Ascending aorta (tissue), 2 donors: ENCODE measurements at regions not wholly inside any gene's neighbourhood (a gene's known extent, or its start where the extent isn't known, plus 50 kb on each side); places are given as distances from the start of the nearest gene placed in this dataset.
"Not testable (repeated sequence)": the region's sequence is repeated elsewhere in the genome, so short reads cannot be mapped to it uniquely, and the experiment has no call there.

Experiments
- DNase-seq, 2 donors: peaks; one replicate each; pipeline ENCODE4 v3.0.0-alpha.2; 2019; ENCODE audit warnings: low spot score in 2 of 2
- H3K27ac ChIP-seq, 2 donors: fragments of 200-600 bp; sonication (generic); one replicate each; pipeline ENCODE4 v1.5.1; 2016 to 2017; ENCODE audit warnings: mild to moderate bottlenecking in 1 of 2
- H3K27me3 ChIP-seq: fragments of 200-600 bp; sonication (generic); one replicate; pipeline ENCODE4 v1.5.1; 2017
- H3K36me3 ChIP-seq, 2 donors: fragments of 200-600 bp; sonication (generic); one replicate each; pipeline ENCODE4 v1.5.1; 2016
- H3K4me1 ChIP-seq, 2 donors: fragments of 200-600 bp; sonication (generic); one replicate each; pipeline ENCODE4 v1.5.1; 2016 to 2017; ENCODE audit warnings: mild to moderate bottlenecking in 1 of 2
- H3K4me3 ChIP-seq, 2 donors: fragments of 200-600 bp; sonication (generic); one replicate each; pipeline ENCODE4 v1.5.1; 2016 to 2017; ENCODE audit warnings: mild to moderate bottlenecking in 1 of 2
- H3K9me3 ChIP-seq, 2 donors: fragments of 200-600 bp; sonication (generic); one replicate each; pipeline ENCODE4 v1.5.1; 2016
- intact Hi-C: fragments of 100-400 bp; cut with DNase I; formaldehyde crosslinking; loops from one replicate; pipeline ENCODE4 v1.15.1; 2023
- TF ChIP-seq, protein P1 (sequence below), 3 experiments: fragments of 200-600 bp in 2 of 3; fragments of 450-650 bp in 1 of 3; sonication (generic) in 2 of 3; IDR thresholded peaks; one replicate each; pipeline ENCODE4 v1.5.1; 2016 to 2019; ENCODE audit warnings: antibody characterized with exemption in 3 of 3, mild to moderate bottlenecking in 1 of 3, moderate library complexity in 1 of 3

DNA sequence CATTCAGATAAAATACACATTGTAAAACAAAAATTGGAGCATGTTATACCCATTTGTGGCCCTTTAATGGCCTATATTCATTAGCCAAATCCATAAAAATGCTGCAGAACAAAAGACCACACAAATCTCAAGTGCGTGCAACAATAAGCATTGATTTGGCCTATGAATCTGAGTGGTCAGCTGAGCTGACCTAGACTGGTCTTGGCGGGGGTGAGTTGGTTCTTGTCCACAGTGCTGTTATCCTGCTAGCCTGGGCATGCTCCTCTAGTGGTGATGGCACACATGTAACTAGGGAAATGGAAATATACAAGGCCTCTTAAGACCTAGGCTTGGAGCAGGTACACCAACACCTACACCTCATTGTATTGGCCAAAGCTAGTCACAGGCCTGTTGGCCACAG, 122.2 kb upstream of the TBCA start:
- Histone ChIP-seq H3K27me3 (no peaks in the 10 kb centered on the region), H3K36me3 (no peaks in the 10 kb centered on the region), H3K4me1 (no peaks in the 10 kb centered on the region), H3K27ac (no peak overlapping the region), H3K9me3 (no peaks in the 10 kb centered on the region), H3K4me3 (no peak overlapping the region)
- DNase-seq: no peak
- TF ChIP-seq, protein P1, sequence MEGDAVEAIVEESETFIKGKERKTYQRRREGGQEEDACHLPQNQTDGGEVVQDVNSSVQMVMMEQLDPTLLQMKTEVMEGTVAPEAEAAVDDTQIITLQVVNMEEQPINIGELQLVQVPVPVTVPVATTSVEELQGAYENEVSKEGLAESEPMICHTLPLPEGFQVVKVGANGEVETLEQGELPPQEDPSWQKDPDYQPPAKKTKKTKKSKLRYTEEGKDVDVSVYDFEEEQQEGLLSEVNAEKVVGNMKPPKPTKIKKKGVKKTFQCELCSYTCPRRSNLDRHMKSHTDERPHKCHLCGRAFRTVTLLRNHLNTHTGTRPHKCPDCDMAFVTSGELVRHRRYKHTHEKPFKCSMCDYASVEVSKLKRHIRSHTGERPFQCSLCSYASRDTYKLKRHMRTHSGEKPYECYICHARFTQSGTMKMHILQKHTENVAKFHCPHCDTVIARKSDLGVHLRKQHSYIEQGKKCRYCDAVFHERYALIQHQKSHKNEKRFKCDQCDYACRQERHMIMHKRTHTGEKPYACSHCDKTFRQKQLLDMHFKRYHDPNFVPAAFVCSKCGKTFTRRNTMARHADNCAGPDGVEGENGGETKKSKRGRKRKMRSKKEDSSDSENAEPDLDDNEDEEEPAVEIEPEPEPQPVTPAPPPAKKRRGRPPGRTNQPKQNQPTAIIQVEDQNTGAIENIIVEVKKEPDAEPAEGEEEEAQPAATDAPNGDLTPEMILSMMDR (IDR thresholded peaks at IDR 0.05): no peak
- intact Hi-C loops: no loop called here

DNA sequence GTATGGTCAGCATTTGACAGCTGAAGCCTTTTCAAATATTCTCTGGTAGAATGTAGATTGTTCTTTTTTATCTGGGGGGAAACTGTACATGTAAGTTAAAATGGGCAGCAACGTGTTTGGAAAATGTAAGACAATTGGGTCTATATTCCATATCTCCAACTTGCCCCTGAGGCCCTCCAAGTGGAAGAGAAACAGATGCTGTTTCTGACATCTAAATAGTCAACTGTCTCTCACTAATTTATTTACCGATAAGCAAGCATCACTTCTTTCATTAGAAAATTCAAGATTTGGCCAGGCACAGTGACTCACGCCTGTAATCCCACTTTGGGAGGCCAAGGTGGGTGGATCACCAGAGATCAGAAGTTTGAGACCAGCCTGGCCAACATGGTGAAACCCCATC, 120.2 kb upstream of the TBCA start:
- Histone ChIP-seq H3K4me3 (no peak overlapping the region), H3K27ac (no peak overlapping the region), H3K9me3 (no peaks in the 10 kb centered on the region), H3K36me3 (no peaks in the 10 kb centered on the region), H3K4me1 (no peaks in the 10 kb centered on the region), H3K27me3 (no peaks in the 10 kb centered on the region)
- TF ChIP-seq, protein P1 (IDR thresholded peaks at IDR 0.05): no peak
- intact Hi-C loops: no loop called here
- no peak for DNase-seq

DNA sequence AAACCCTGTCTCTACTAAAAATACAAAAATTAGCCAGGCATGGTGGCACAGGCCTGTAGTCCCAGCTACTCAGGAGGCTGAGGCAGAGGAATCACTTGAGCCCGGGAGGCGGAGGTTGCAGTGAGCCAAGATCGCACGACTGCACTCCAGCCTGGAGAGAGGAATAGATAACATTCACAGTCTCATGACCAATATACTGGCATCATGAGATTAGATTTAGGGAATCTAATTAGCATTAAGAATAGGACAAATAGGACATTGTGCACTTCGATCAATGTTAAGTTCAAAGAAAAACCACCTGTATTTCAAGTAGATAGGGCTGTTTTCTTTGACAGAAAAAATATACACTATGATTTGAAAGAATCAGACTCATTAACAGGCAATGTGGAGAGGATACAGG, 118.0 kb upstream of the TBCA start:
- DNase-seq, H3K27me3 ChIP-seq, H3K9me3 ChIP-seq, H3K4me1 ChIP-seq, H3K4me3 ChIP-seq, H3K36me3 ChIP-seq, H3K27ac ChIP-seq, intact Hi-C loops: not testable (repeated sequence)

DNA sequence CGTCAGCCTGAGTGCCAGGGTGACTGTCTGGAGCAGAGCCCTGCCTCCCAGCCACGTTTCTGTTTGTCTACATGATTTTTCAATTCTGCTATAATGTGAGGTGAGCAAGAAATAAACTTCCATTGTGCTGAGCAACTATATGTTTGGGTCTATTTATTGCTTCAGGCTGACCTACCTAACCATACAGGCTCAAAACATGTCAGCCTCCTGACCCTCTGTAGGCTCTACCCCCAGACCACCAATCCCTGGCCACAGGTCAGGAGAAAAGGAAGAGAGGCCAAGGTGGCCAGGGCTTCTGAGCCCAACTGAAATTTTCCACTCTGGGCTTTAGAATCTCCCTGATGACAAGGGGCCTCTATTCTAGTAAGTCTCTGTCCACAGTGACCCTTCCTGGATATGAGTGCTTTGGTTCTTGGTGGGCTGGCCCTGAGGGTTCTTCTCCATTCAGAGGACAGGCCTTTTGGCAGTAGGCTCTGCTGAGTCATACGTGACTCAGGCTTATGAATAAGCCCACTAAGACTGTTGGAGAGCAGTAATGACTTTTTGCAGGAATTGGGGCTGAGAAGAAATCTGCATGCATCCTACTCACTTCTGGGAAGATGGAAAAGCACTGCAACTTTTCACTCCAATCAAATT, 117.2 kb upstream of the TBCA start:
- intact Hi-C loops: no loop called here
- no peak overlapping the region for H3K27ac ChIP-seq
- H3K36me3 ChIP-seq: no peaks in the 10 kb centered on the region
- no peaks in the 10 kb centered on the region for H3K4me1 ChIP-seq
- no peaks in the 10 kb centered on the region for H3K9me3 ChIP-seq
- H3K27me3 ChIP-seq: no peaks in the 10 kb centered on the region
- TF ChIP-seq, protein P1 (IDR thresholded peaks at IDR 0.05): no peak
- DNase-seq: peak in 1 of 2 donors; percentile 65
- H3K4me3 ChIP-seq: no peak overlapping the region

DNA sequence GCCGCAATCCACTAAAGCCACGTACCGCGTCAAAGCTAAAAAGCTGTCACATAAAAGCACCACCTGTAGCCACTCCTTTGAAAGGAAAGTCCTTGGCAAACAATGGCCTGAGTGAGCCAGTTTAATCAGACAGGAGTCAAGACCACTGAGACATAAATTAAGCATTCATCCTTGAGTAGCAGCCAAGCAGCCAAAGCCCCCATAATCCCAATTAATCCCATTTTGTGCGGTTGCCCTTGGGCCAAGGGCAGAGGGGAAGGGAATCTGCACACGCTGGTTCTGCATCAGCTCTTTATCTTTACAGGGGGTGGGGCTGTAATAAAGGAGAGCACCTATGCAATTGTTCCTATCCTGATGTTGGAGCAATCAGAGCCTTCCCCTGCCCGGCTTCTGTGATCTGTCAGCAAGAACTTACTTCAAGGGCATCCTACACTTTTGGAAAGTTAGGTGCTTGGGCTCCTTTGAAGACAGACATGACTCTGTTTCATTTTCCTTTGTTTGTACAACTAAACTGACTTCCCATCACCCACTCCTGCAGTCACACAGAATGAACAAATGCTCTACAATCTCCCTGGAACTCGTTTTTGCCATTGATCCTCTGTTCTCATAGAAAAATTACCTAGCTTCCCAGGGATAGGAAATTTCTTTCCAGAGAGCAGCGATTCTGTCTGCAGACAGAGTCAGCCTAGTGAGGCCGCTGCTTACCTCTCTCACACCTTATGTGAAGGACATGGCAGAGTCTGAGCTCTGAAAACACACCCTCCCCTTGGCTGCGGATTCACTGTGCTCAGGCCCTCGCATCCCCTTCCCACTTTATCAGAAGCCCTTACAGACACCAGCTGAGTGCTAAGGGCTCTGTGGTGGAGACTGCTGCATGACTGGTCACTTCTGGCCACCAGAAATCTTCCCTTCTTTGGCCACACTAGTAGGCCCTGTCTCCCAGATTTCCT, 116.2 kb upstream of the TBCA start:
- H3K9me3 ChIP-seq: no peaks in the 10 kb centered on the region
- no peaks in the 10 kb centered on the region for H3K27me3 ChIP-seq
- no peak overlapping the region for H3K4me3 ChIP-seq
- intact Hi-C loops: no loop called here
- TF ChIP-seq, protein P1 (IDR thresholded peaks at IDR 0.05): no peak
- no peak for DNase-seq
- H3K27ac ChIP-seq: no peak overlapping the region
- H3K4me1 ChIP-seq: no peaks in the 10 kb centered on the region
- no peaks in the 10 kb centered on the region for H3K36me3 ChIP-seq

DNA sequence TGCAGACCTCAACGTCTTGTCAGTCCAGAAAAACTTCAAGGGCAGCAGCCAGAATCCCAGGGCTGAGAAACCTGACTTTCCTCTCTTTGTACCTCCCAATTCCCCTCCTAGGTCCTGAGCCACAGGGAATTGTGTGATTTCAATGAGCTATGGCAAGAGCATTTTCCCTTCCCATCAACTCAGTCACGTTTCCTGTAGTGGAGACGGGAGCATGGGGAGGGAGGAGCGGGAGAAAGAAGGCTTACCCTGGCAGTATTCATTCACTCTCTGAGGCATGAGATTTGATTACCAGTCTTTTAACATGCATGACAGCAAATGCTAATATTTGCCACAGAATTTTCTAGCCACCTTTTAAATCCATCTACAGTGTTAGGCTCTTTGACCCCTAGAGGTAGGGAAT, 109.4 kb upstream of the TBCA start:
- no peaks in the 10 kb centered on the region for H3K27me3 ChIP-seq
- no peaks in the 10 kb centered on the region for H3K36me3 ChIP-seq
- no peaks in the 10 kb centered on the region for H3K9me3 ChIP-seq
- no peaks in the 10 kb centered on the region for H3K4me1 ChIP-seq
- DNase-seq: no peak
- TF ChIP-seq, protein P1 (IDR thresholded peaks at IDR 0.05): no peak
- no peak overlapping the region for H3K27ac ChIP-seq
- H3K4me3 ChIP-seq: no peak overlapping the region
- intact Hi-C loops: no loop called here
